ENCODE measurements at regions not wholly inside any gene's neighbourhood (a gene's known extent, or its start where the extent isn't known, plus 50 kb on each side); places are given as distances from the start of the nearest gene placed in this dataset.

DNA sequence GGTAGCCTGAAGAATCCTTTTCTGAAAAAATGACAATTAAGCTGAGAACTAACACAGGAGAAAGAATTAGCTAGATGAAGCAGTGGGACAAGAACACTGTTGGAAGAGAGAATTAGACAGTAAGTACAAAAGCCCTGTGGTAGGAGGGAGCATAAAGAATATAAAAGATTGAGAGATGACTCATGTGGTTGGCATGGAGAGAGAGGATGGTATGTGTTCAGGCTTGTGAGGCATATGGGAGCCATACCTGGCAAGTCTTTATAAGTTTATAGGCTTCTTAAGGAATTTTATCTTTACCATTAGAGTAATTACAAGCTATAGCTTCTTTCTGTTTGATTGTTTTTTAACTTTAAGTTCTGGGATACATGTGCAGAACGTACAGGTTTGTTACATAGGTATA is 325.0 kb downstream of the ARL6IP6 start:
- TF ChIP-seq, protein P1, sequence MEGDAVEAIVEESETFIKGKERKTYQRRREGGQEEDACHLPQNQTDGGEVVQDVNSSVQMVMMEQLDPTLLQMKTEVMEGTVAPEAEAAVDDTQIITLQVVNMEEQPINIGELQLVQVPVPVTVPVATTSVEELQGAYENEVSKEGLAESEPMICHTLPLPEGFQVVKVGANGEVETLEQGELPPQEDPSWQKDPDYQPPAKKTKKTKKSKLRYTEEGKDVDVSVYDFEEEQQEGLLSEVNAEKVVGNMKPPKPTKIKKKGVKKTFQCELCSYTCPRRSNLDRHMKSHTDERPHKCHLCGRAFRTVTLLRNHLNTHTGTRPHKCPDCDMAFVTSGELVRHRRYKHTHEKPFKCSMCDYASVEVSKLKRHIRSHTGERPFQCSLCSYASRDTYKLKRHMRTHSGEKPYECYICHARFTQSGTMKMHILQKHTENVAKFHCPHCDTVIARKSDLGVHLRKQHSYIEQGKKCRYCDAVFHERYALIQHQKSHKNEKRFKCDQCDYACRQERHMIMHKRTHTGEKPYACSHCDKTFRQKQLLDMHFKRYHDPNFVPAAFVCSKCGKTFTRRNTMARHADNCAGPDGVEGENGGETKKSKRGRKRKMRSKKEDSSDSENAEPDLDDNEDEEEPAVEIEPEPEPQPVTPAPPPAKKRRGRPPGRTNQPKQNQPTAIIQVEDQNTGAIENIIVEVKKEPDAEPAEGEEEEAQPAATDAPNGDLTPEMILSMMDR (IDR thresholded peaks at IDR 0.05), result no peak
- TF ChIP-seq TCF7L2 (IDR thresholded peaks at IDR 0.05; ENCODE audit: low read depth, low read length) (no peak), POLR2AphosphoS5 (IDR thresholded peaks at IDR 0.05; ENCODE audit: low read depth, low read length) (no peak)
- TF ChIP-seq, protein P2, sequence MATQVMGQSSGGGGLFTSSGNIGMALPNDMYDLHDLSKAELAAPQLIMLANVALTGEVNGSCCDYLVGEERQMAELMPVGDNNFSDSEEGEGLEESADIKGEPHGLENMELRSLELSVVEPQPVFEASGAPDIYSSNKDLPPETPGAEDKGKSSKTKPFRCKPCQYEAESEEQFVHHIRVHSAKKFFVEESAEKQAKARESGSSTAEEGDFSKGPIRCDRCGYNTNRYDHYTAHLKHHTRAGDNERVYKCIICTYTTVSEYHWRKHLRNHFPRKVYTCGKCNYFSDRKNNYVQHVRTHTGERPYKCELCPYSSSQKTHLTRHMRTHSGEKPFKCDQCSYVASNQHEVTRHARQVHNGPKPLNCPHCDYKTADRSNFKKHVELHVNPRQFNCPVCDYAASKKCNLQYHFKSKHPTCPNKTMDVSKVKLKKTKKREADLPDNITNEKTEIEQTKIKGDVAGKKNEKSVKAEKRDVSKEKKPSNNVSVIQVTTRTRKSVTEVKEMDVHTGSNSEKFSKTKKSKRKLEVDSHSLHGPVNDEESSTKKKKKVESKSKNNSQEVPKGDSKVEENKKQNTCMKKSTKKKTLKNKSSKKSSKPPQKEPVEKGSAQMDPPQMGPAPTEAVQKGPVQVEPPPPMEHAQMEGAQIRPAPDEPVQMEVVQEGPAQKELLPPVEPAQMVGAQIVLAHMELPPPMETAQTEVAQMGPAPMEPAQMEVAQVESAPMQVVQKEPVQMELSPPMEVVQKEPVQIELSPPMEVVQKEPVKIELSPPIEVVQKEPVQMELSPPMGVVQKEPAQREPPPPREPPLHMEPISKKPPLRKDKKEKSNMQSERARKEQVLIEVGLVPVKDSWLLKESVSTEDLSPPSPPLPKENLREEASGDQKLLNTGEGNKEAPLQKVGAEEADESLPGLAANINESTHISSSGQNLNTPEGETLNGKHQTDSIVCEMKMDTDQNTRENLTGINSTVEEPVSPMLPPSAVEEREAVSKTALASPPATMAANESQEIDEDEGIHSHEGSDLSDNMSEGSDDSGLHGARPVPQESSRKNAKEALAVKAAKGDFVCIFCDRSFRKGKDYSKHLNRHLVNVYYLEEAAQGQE (IDR thresholded peaks at IDR 0.05; ENCODE audit: insufficient read depth in 1 of 2, low read depth in 2 of 2, low read length in 1 of 2), result no peak

All from Panc1 (cell line).